Liver (tissue), 3 donors: ENCODE measurements at regions not wholly inside any gene's neighbourhood (a gene's known extent, or its start where the extent isn't known, plus 50 kb on each side); places are given as distances from the start of the nearest gene placed in this dataset.

Experiments
- EGR1 ChIP-seq, 2 donors: IDR thresholded peaks; 2 replicates each; pipeline ENCODE4 v1.6.1; 2016 to 2018; ENCODE audit warnings: antibody characterized with exemption in 2 of 2, low read depth in 2 of 2
- MAX ChIP-seq: IDR thresholded peaks from 2 replicates; pipeline ENCODE4 v1.6.1; 2016; ENCODE audit warnings: antibody characterized with exemption
- RAD21 ChIP-seq, 2 donors: IDR thresholded peaks; 2 replicates each; pipeline ENCODE4 v1.6.1; 2016; ENCODE audit warnings: antibody characterized with exemption in 2 of 2, mild to moderate bottlenecking in 2 of 2
- TF ChIP-seq, protein P1 (sequence below): fragments of 150-350 bp; IDR thresholded peaks from 2 replicates; pipeline ENCODE4 v1.5.1; 2017; ENCODE audit warnings: improper control_type of control experiment, low read depth, low read length; ENCODE audit not compliant: missing input control
- donor health status: healthy.
- donor health status: healthy.

DNA sequence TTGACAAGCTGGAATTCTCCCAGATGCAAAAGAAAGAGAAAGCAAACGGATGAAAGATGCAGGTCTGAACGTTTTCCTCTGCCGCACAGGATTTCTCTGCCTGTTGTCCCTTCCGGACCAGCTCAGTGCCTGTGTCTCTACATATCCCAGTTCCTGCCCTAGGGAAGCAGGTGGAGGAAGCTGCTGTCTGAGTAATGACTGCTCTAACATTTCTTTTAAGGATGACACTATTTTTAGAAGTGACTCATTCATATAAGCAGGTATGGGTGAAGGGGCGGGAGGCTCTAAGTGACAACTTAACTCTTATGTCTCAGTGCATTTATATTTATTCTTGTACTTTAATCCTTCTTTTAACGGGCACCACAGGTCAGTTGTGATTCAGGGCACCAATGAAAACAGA, 128.8 kb downstream of the SLC24A2 start:
- TF ChIP-seq MAX (no peak), RAD21 (IDR thresholded peaks at IDR 0.05) (no peak), EGR1 (IDR thresholded peaks at IDR 0.05; ENCODE audit: low read depth in 2 of 2) (no peak)
- TF ChIP-seq, protein P1, sequence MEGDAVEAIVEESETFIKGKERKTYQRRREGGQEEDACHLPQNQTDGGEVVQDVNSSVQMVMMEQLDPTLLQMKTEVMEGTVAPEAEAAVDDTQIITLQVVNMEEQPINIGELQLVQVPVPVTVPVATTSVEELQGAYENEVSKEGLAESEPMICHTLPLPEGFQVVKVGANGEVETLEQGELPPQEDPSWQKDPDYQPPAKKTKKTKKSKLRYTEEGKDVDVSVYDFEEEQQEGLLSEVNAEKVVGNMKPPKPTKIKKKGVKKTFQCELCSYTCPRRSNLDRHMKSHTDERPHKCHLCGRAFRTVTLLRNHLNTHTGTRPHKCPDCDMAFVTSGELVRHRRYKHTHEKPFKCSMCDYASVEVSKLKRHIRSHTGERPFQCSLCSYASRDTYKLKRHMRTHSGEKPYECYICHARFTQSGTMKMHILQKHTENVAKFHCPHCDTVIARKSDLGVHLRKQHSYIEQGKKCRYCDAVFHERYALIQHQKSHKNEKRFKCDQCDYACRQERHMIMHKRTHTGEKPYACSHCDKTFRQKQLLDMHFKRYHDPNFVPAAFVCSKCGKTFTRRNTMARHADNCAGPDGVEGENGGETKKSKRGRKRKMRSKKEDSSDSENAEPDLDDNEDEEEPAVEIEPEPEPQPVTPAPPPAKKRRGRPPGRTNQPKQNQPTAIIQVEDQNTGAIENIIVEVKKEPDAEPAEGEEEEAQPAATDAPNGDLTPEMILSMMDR = no peak
